HG03135 (cell line): ENCODE measurements at regions not wholly inside any gene's neighbourhood (a gene's known extent, or its start where the extent isn't known, plus 50 kb on each side); places are given as distances from the start of the nearest gene placed in this dataset.
"Not testable (repeated sequence)": the region's sequence is repeated elsewhere in the genome, so short reads cannot be mapped to it uniquely, and the experiment has no call there.

Experiments
- ATAC-seq: cut with Tn5 transposase; IDR thresholded peaks from one replicate; pipeline ENCODE4 v1.9.1; 2021; ENCODE audit warnings: mild to moderate bottlenecking, moderate library complexity; ENCODE audit not compliant: unreplicated experiment

GRCh38 chr13:83498481-83499190, 383.6 kb downstream of the SLITRK1 start:
- no peak for ATAC-seq

GRCh38 chr13:83498045-83498444, 384.2 kb downstream of the SLITRK1 start:
- no peak for ATAC-seq

- ATAC-seq: no peak
These were observed 385.8 kb downstream of the SLITRK1 start for GRCh38 chr13:83496501-83496900.

- no peak for ATAC-seq
These were observed 397.2 kb downstream of the SLITRK1 start for GRCh38 chr13:83485101-83485500.

- no peak for ATAC-seq
These were observed 411.3 kb downstream of the SLITRK1 start for GRCh38 chr13:83471011-83471410.

- ATAC-seq: no peak
These were observed 412.0 kb downstream of the SLITRK1 start for GRCh38 chr13:83470133-83470797.

- ATAC-seq: no peak
These were observed 428.6 kb downstream of the SLITRK1 start for GRCh38 chr13:83453723-83454122.

- ATAC-seq: no peak
These were observed 429.0 kb downstream of the SLITRK1 start for GRCh38 chr13:83453300-83453699.

- no peak for ATAC-seq
These were observed 429.9 kb downstream of the SLITRK1 start for GRCh38 chr13:83452292-83452950.

- no peak for ATAC-seq
These were observed 431.7 kb downstream of the SLITRK1 start for GRCh38 chr13:83450591-83450990.

- ATAC-seq: no peak
These were observed 432.4 kb downstream of the SLITRK1 start for GRCh38 chr13:83449668-83450395.

GRCh38 chr13:83440465-83440864, 441.8 kb downstream of the SLITRK1 start:
- ATAC-seq: no peak

- not testable (repeated sequence) for ATAC-seq
These were observed 442.8 kb downstream of the SLITRK1 start for GRCh38 chr13:83439464-83439863.

- ATAC-seq: no peak
These were observed 458.4 kb downstream of the SLITRK1 start for GRCh38 chr13:83423861-83424260.

GRCh38 chr13:83423381-83423780, 458.9 kb downstream of the SLITRK1 start:
- ATAC-seq: no peak

GRCh38 chr13:83414393-83414792, 467.9 kb downstream of the SLITRK1 start:
- ATAC-seq: no peak

GRCh38 chr13:83386609-83387008, 495.7 kb downstream of the SLITRK1 start:
- no peak for ATAC-seq

GRCh38 chr13:83378908-83379307, 503.4 kb downstream of the SLITRK1 start:
- no peak for ATAC-seq

GRCh38 chr13:83377491-83377890, 504.8 kb downstream of the SLITRK1 start:
- ATAC-seq: no peak

- no peak for ATAC-seq
These were observed 509.5 kb downstream of the SLITRK1 start for GRCh38 chr13:83372786-83373185.

- ATAC-seq: no peak
These were observed 516.6 kb downstream of the SLITRK1 start for GRCh38 chr13:83365723-83366122.
